A673 (cell line): ENCODE measurements at regions not wholly inside any gene's neighbourhood (a gene's known extent, or its start where the extent isn't known, plus 50 kb on each side); places are given as distances from the start of the nearest gene placed in this dataset.

Experiments used
- CTCF ChIP-seq: fragments of 300-800, 200-600 bp; sonication (generic); conservative IDR thresholded peaks from 2 replicates; pipeline ENCODE4 v1.5.1; 2017; ENCODE audit warnings: low read depth, mild to moderate bottlenecking, antibody characterized with exemption, low read length, moderate library complexity, mixed read lengths
- EZH2 ChIP-seq: fragments of 200-600 bp; sonication (generic); IDR thresholded peaks from 2 replicates; pipeline ENCODE4 v1.6.1; 2017; ENCODE audit warnings: borderline replicate concordance, low read depth, mild to moderate bottlenecking, mixed read lengths, antibody characterized with exemption, low read length; ENCODE audit not compliant: poor library complexity, severe bottlenecking

DNA sequence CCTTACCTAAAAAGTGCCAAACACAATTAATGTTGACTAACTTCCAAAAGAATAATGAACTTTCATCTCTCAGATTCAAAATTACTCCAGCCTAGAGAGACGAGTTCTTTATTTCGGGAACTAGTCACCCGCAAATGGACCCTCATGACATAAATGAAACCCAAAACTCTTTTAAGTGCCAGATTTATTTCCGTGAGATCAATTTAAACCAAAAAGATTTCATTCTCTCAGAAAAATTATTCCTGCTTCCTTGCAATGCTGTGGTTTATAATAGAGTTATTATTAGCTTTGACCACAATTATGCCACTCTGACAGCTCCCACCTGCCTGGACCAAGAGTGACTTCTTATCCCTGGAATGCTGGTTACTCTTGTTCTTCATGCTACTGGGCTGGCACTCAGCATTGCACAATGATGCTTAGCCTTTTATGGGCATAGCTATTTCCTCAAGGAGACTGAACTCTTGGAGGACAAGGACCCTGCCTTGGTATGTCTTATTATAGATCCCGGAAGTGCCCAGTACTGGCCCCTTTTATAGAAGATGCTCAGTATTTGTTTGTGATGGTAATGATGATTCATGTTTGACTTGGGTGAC lies 183.5 kb downstream of the SNX18 start:
- TF ChIP-seq CTCF (no peak), EZH2 (no peak)
